ENCODE measurements at regions not wholly inside any gene's neighbourhood (a gene's known extent, or its start where the extent isn't known, plus 50 kb on each side); places are given as distances from the start of the nearest gene placed in this dataset.

GRCh38 chr18:61141691-61142090 lies 191.5 kb upstream of the CDH20 start:
- H3K4me1 ChIP-seq: no peaks in the 10 kb centered on the region
- no peak overlapping the region for H3K27ac ChIP-seq
- H3K36me3 ChIP-seq: no peaks in the 10 kb centered on the region
- TF ChIP-seq CTCF (IDR thresholded peaks at IDR 0.05) (no peak), POLR2A (IDR thresholded peaks at IDR 0.05) (no peak)
- DNase-seq: no peak
- H3K4me3 ChIP-seq: no peak overlapping the region
- no peaks in the 10 kb centered on the region for H3K27me3 ChIP-seq
- no peaks in the 10 kb centered on the region for H3K9me3 ChIP-seq

- Histone ChIP-seq H3K27ac (no peak overlapping the region), H3K4me3 (no peak overlapping the region)
- TF ChIP-seq POLR2A (IDR thresholded peaks at IDR 0.05): no peak
- TF ChIP-seq CTCF (IDR thresholded peaks at IDR 0.05): no peak
These were observed 184.9 kb upstream of the CDH20 start for GRCh38 chr18:61148322-61148721.

GRCh38 chr18:61149786-61150185 lies 183.4 kb upstream of the CDH20 start:
- DNase-seq: no peak

More at GRCh38 chr18:61148322-61148721, 184.9 kb upstream of the CDH20 start:
- no peak for DNase-seq
- Histone ChIP-seq H3K36me3 (no peaks in the 10 kb centered on the region), H3K4me1 (no peaks in the 10 kb centered on the region), H3K9me3 (no peaks in the 10 kb centered on the region), H3K27me3 (no peaks in the 10 kb centered on the region)

GRCh38 chr18:61153571-61153970 lies 179.7 kb upstream of the CDH20 start:
- no peaks in the 10 kb centered on the region for H3K4me1 ChIP-seq
- no peaks in the 10 kb centered on the region for H3K9me3 ChIP-seq
- no peak overlapping the region for H3K27ac ChIP-seq
- no peak overlapping the region for H3K4me3 ChIP-seq
- H3K36me3 ChIP-seq: no peaks in the 10 kb centered on the region
- DNase-seq: no peak
- H3K27me3 ChIP-seq: no peaks in the 10 kb centered on the region
- TF ChIP-seq POLR2A (IDR thresholded peaks at IDR 0.05) (no peak), CTCF (IDR thresholded peaks at IDR 0.05) (no peak)

More at GRCh38 chr18:61149786-61150185, 183.4 kb upstream of the CDH20 start:
- Histone ChIP-seq H3K27me3 (no peaks in the 10 kb centered on the region), H3K9me3 (no peaks in the 10 kb centered on the region), H3K4me1 (no peaks in the 10 kb centered on the region), H3K27ac (no peak overlapping the region), H3K4me3 (no peak overlapping the region), H3K36me3 (no peaks in the 10 kb centered on the region)
- TF ChIP-seq CTCF (IDR thresholded peaks at IDR 0.05) (no peak), POLR2A (IDR thresholded peaks at IDR 0.05) (no peak)

GRCh38 chr18:61154866-61155265 lies 178.4 kb upstream of the CDH20 start:
- no peaks in the 10 kb centered on the region for H3K27me3 ChIP-seq
- no peaks in the 10 kb centered on the region for H3K4me1 ChIP-seq
- no peaks in the 10 kb centered on the region for H3K36me3 ChIP-seq
- H3K9me3 ChIP-seq: no peaks in the 10 kb centered on the region
- TF ChIP-seq CTCF (IDR thresholded peaks at IDR 0.05) (no peak), POLR2A (IDR thresholded peaks at IDR 0.05) (no peak)
- DNase-seq: no peak
- H3K4me3 ChIP-seq: no peak overlapping the region
- H3K27ac ChIP-seq: no peak overlapping the region

GRCh38 chr18:61155586-61155985 lies 177.6 kb upstream of the CDH20 start:
- no peaks in the 10 kb centered on the region for H3K36me3 ChIP-seq
- no peak for TF ChIP-seq POLR2A (IDR thresholded peaks at IDR 0.05)
- TF ChIP-seq CTCF (IDR thresholded peaks at IDR 0.05): no peak
- H3K27me3 ChIP-seq: no peaks in the 10 kb centered on the region
- no peaks in the 10 kb centered on the region for H3K9me3 ChIP-seq
- DNase-seq: no peak
- H3K27ac ChIP-seq: no peak overlapping the region
- H3K4me3 ChIP-seq: no peak overlapping the region
- H3K4me1 ChIP-seq: no peaks in the 10 kb centered on the region

Data from Peyer's patch (tissue), 4 donors.